Mucosa of descending colon (tissue), 3 donors: ENCODE measurements at regions not wholly inside any gene's neighbourhood (a gene's known extent, or its start where the extent isn't known, plus 50 kb on each side); places are given as distances from the start of the nearest gene placed in this dataset.

ENCODE experiments used
- ATAC-seq: fragments of 200-7000 bp; cut with Tn5 transposase; one replicate; pipeline ENCODE4 v1.9.1; 2020; ENCODE audit warnings: mild to moderate bottlenecking, moderate library complexity
- DNase-seq, 3 donors: peaks; one replicate each; pipeline ENCODE4 v3.0.0-alpha.2; 2020
- H3K36me3 ChIP-seq: fragments of 200-600 bp; one replicate; pipeline ENCODE4 v1.8.0; 2021; ENCODE audit warnings: low read depth, mild to moderate bottlenecking
- H3K4me1 ChIP-seq: fragments of 200-600 bp; one replicate; pipeline ENCODE4 v1.8.0; 2021; ENCODE audit warnings: low read depth, mild to moderate bottlenecking
- H3K4me3 ChIP-seq: fragments of 200-600 bp; one replicate; pipeline ENCODE4 v1.8.0; 2021; ENCODE audit warnings: mild to moderate bottlenecking
- H3K9me3 ChIP-seq: fragments of 200-600 bp; one replicate; pipeline ENCODE4 v1.8.0; 2021; ENCODE audit warnings: mild to moderate bottlenecking
- CTCF ChIP-seq: fragments of 200-600 bp; IDR thresholded peaks from one replicate; pipeline ENCODE4 v1.8.0; 2022; ENCODE audit warnings: antibody characterized with exemption, mild to moderate bottlenecking
- intact Hi-C, 2 donors: fragments of 100-400 bp; cut with DNase I in 1 of 2; cut with micrococcal nuclease in 1 of 2; formaldehyde crosslinking; loops; one replicate each; pipeline versions ENCODE4 v1.11.0 to v1.11.1; 2022; cut with DNase I, micrococcal nuclease
- donor health status: DM: no; HTN: no; CAD: no; lungs with moderate emphysema.
- donor health status: DM: no; HTN: no; CAD: no.
- donor health status: DM: no; HTN: yes; CAD: no.

GRCh38 chr9:7860335-7860709, 60.7 kb upstream of the DMAC1 start:
- ATAC-seq: no peak
- no peak overlapping the region for H3K4me3 ChIP-seq
- intact Hi-C loops: no loop called here
- no peaks in the 10 kb centered on the region for H3K9me3 ChIP-seq
- no peak for DNase-seq
- no peaks in the 10 kb centered on the region for H3K4me1 ChIP-seq
- no peak for TF ChIP-seq CTCF
- no peaks in the 10 kb centered on the region for H3K36me3 ChIP-seq

DNA sequence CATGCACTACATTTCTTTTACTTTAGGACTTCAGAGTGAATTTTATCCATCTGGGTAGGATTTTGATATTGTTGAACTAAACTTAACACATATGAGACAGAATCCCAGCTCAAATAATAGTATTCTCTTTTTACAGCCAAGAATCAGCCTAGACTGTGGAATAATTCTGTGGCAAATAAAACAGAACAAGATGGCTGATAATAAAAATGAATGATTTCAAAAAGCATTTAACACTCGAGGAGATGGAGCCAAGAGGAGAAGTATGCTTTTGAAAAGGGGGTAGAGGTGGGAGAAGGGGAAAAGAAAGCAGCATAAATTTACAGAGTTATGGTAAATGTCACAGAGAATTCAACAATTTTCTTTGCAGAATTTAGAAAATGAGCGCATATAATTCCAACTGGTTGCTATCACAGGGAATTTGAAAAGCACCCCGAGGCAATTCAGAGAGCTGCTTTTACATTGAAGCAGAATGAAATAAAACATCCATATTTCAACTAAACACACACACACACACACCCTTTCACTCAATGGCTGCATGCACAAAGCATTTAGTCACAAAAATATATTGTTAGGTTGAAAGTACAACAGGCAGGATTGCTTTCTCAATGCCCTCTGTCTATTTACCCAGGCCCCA, 60.2 kb upstream of the DMAC1 start:
- intact Hi-C loops: no loop called here
- DNase-seq: no peak
- no peaks in the 10 kb centered on the region for H3K36me3 ChIP-seq
- H3K4me3 ChIP-seq: no peak overlapping the region
- no peaks in the 10 kb centered on the region for H3K9me3 ChIP-seq
- ATAC-seq: no peak
- TF ChIP-seq CTCF: no peak
- no peaks in the 10 kb centered on the region for H3K4me1 ChIP-seq

DNA sequence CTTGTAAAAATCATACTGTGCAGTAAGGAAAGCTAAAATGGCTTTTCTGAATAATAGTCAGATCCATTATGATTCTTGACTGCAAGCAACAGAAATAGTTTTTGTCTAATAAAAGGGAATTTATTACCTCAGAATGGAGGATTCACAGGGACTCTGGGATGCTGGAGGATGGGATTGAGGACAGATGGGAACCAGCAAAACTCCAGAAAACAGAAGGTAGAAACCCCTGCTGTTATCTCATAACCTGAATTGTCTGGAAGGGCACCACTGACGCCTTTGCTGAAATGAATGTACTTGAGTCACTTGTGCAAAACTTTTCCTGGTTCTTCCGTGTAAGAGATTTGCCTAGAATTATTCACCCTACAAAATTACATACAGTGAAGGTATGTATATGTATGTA, 58.6 kb upstream of the DMAC1 start:
- intact Hi-C loops: no loop called here
- DNase-seq: no peak

GRCh38 chr9:7854763-7855162, 55.2 kb upstream of the DMAC1 start:
- ATAC-seq: peak; percentile 80

More for the DNA sequence above, 58.6 kb upstream of the DMAC1 start:
- no peak overlapping the region for H3K4me3 ChIP-seq
- ATAC-seq: no peak
- TF ChIP-seq CTCF: no peak
- no peaks in the 10 kb centered on the region for H3K36me3 ChIP-seq
- no peaks in the 10 kb centered on the region for H3K9me3 ChIP-seq
- no peaks in the 10 kb centered on the region for H3K4me1 ChIP-seq

More at GRCh38 chr9:7854763-7855162, 55.2 kb upstream of the DMAC1 start:
- Histone ChIP-seq H3K9me3 (no peaks in the 10 kb centered on the region), H3K4me3 (no peak overlapping the region), H3K4me1 (no peaks in the 10 kb centered on the region), H3K36me3 (no peaks in the 10 kb centered on the region)
- no peak for DNase-seq
- TF ChIP-seq CTCF: no peak
- intact Hi-C loops: no loop called here
